OCI-LY3 (cell line): ENCODE measurements at regions not wholly inside any gene's neighbourhood (a gene's known extent, or its start where the extent isn't known, plus 50 kb on each side); places are given as distances from the start of the nearest gene placed in this dataset.

ENCODE experiments used
- EZH2phosphoT487 ChIP-seq: fragments of 200-600 bp; shearing (Covaris generic); IDR thresholded peaks from 2 replicates; pipeline ENCODE4 v1.6.1; 2018; ENCODE audit warnings: antibody characterized with exemption, mixed run types, low read depth
- TF ChIP-seq, protein P1 (sequence below): fragments of 200-600, 300-600 bp; sonication (generic); IDR thresholded peaks from 2 replicates; pipeline ENCODE4 v1.5.1; 2014; ENCODE audit warnings: antibody characterized with exemption, low read length, low read depth

DNA sequence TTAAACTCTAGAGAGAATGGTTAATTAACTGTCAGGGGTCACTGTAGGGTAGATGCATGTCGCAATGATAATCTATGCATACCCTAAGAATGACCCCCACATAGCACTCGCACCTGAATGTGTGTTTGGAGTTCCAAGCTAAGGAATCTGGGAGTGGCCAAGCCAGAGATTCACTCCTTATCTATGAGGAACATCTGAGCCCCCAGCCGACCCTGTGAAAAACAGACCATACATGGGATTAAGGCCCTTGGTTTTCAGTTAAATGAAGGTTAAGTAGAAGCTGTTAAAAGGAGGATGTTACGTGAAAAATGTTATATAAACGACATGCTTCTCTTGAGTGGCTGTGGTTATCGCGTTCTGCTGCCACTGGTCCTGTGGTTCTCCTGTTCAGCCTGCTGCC is 147.2 kb downstream of the RELL1 start:
- TF ChIP-seq, protein P1, sequence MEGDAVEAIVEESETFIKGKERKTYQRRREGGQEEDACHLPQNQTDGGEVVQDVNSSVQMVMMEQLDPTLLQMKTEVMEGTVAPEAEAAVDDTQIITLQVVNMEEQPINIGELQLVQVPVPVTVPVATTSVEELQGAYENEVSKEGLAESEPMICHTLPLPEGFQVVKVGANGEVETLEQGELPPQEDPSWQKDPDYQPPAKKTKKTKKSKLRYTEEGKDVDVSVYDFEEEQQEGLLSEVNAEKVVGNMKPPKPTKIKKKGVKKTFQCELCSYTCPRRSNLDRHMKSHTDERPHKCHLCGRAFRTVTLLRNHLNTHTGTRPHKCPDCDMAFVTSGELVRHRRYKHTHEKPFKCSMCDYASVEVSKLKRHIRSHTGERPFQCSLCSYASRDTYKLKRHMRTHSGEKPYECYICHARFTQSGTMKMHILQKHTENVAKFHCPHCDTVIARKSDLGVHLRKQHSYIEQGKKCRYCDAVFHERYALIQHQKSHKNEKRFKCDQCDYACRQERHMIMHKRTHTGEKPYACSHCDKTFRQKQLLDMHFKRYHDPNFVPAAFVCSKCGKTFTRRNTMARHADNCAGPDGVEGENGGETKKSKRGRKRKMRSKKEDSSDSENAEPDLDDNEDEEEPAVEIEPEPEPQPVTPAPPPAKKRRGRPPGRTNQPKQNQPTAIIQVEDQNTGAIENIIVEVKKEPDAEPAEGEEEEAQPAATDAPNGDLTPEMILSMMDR = no peak
- TF ChIP-seq EZH2phosphoT487 = no peak
